Activated naive CD8-positive, alpha-beta T cell treated with anti-CD3 and anti-CD28 coated beads, Interleukin-2, amount 50 U/mL, for 24 hours (primary cell): ENCODE measurements at regions not wholly inside any gene's neighbourhood (a gene's known extent, or its start where the extent isn't known, plus 50 kb on each side); places are given as distances from the start of the nearest gene placed in this dataset.
A peak's percentile ranks its signal among the peaks of the same experiment; 100 is the strongest.

Experiments
- ATAC-seq: fragments of 150-1000 bp; cut with Tn5 transposase; one replicate; pipeline ENCODE4 v1.10.0; 2021
- DNase-seq: peaks from one replicate; pipeline ENCODE4 v3.0.0; 2021
- H3K27ac Mint-ChIP-seq: one replicate; pipeline ENCODE4 v1.8.0; 2021; ENCODE audit warnings: mild to moderate bottlenecking, mixed read lengths
- H3K27me3 Mint-ChIP-seq: one replicate; pipeline ENCODE4 v1.8.0; 2021; ENCODE audit warnings: mixed read lengths
- H3K36me3 Mint-ChIP-seq: one replicate; pipeline ENCODE4 v1.8.0; 2021; ENCODE audit warnings: low read depth, mixed read lengths
- H3K4me1 Mint-ChIP-seq: one replicate; pipeline ENCODE4 v1.8.0; 2021; ENCODE audit warnings: mixed read lengths
- H3K4me3 Mint-ChIP-seq: one replicate; pipeline ENCODE4 v1.8.0; 2021; ENCODE audit warnings: mild to moderate bottlenecking, moderate library complexity, mixed read lengths
- H3K9me3 Mint-ChIP-seq: one replicate; pipeline ENCODE4 v1.8.0; 2021; ENCODE audit warnings: mixed read lengths

GRCh38 chr3:71896751-71897150 lies 111.8 kb upstream of the PROK2 start:
- no peak overlapping the region for H3K27ac Mint-ChIP-seq
- ATAC-seq: no peak
- no peak overlapping the region for H3K4me3 Mint-ChIP-seq
- H3K9me3 Mint-ChIP-seq: no peaks in the 10 kb centered on the region
- no peaks in the 10 kb centered on the region for H3K36me3 Mint-ChIP-seq
- DNase-seq: no peak
- peaks cover 19% of the 10 kb centered on the region for H3K27me3 Mint-ChIP-seq
- H3K4me1 Mint-ChIP-seq: no peaks in the 10 kb centered on the region

- no peak overlapping the region for H3K27ac Mint-ChIP-seq
- no peaks in the 10 kb centered on the region for H3K4me1 Mint-ChIP-seq
- H3K36me3 Mint-ChIP-seq: no peaks in the 10 kb centered on the region
- no peaks in the 10 kb centered on the region for H3K9me3 Mint-ChIP-seq
- ATAC-seq (no peak), DNase-seq (no peak)
- H3K27me3 Mint-ChIP-seq: peaks cover 21% of the 10 kb centered on the region
- no peak overlapping the region for H3K4me3 Mint-ChIP-seq
Measured at GRCh38 chr3:71893702-71894479, 108.9 kb upstream of the PROK2 start.

- Mint-ChIP-seq H3K27ac (no peak overlapping the region), H3K4me1 (no peaks in the 10 kb centered on the region), H3K36me3 (no peaks in the 10 kb centered on the region), H3K4me3 (no peak overlapping the region), H3K27me3 (peaks cover 17% of the 10 kb centered on the region), H3K9me3 (no peaks in the 10 kb centered on the region)
- DNase-seq (no peak), ATAC-seq (no peak)
Measured at GRCh38 chr3:71893122-71893521, 108.2 kb upstream of the PROK2 start.

GRCh38 chr3:71891483-71891882 lies 106.5 kb upstream of the PROK2 start:
- H3K27me3 Mint-ChIP-seq: peaks cover 19% of the 10 kb centered on the region
- no peak overlapping the region for H3K27ac Mint-ChIP-seq
- H3K36me3 Mint-ChIP-seq: no peaks in the 10 kb centered on the region
- DNase-seq (no peak), ATAC-seq (no peak)
- H3K4me3 Mint-ChIP-seq: no peak overlapping the region
- no peaks in the 10 kb centered on the region for H3K4me1 Mint-ChIP-seq
- H3K9me3 Mint-ChIP-seq: no peaks in the 10 kb centered on the region

GRCh38 chr3:71890356-71890931 lies 105.5 kb upstream of the PROK2 start:
- ATAC-seq (no peak), DNase-seq (no peak)
- no peak overlapping the region for H3K27ac Mint-ChIP-seq
- H3K36me3 Mint-ChIP-seq: no peaks in the 10 kb centered on the region
- no peak overlapping the region for H3K4me3 Mint-ChIP-seq
- no peaks in the 10 kb centered on the region for H3K9me3 Mint-ChIP-seq
- peaks cover 19% of the 10 kb centered on the region for H3K27me3 Mint-ChIP-seq
- no peaks in the 10 kb centered on the region for H3K4me1 Mint-ChIP-seq

GRCh38 chr3:71887256-71887655 lies 102.3 kb upstream of the PROK2 start:
- Mint-ChIP-seq H3K9me3 (no peaks in the 10 kb centered on the region), H3K4me3 (no peak overlapping the region), H3K27me3 (peaks cover 30% of the 10 kb centered on the region), H3K36me3 (no peaks in the 10 kb centered on the region), H3K4me1 (no peaks in the 10 kb centered on the region), H3K27ac (no peak overlapping the region)
- no peak for DNase-seq
- ATAC-seq: no peak

- ATAC-seq (no peak), DNase-seq (no peak)
- H3K9me3 Mint-ChIP-seq: no peaks in the 10 kb centered on the region
- H3K36me3 Mint-ChIP-seq: no peaks in the 10 kb centered on the region
- no peak overlapping the region for H3K4me3 Mint-ChIP-seq
- peaks cover 32% of the 10 kb centered on the region for H3K27me3 Mint-ChIP-seq
- H3K27ac Mint-ChIP-seq: no peak overlapping the region
- no peaks in the 10 kb centered on the region for H3K4me1 Mint-ChIP-seq
Measured at GRCh38 chr3:71885006-71885405, 100.1 kb upstream of the PROK2 start.

GRCh38 chr3:71881732-71882131 lies 96.8 kb upstream of the PROK2 start:
- Mint-ChIP-seq H3K9me3 (no peaks in the 10 kb centered on the region), H3K4me3 (no peak overlapping the region), H3K4me1 (no peaks in the 10 kb centered on the region), H3K27ac (no peak overlapping the region), H3K36me3 (no peaks in the 10 kb centered on the region), H3K27me3 (peaks cover 16% of the 10 kb centered on the region)
- ATAC-seq: no peak
- DNase-seq: no peak

- H3K36me3 Mint-ChIP-seq: no peaks in the 10 kb centered on the region
- peaks cover 16% of the 10 kb centered on the region for H3K27me3 Mint-ChIP-seq
- DNase-seq: no peak
- no peak for ATAC-seq
- no peaks in the 10 kb centered on the region for H3K9me3 Mint-ChIP-seq
- H3K4me3 Mint-ChIP-seq: no peak overlapping the region
- no peaks in the 10 kb centered on the region for H3K4me1 Mint-ChIP-seq
- H3K27ac Mint-ChIP-seq: no peak overlapping the region
Measured at GRCh38 chr3:71881041-71881440, 96.1 kb upstream of the PROK2 start.

GRCh38 chr3:71879089-71879488 lies 94.1 kb upstream of the PROK2 start:
- DNase-seq: no peak
- Mint-ChIP-seq H3K27me3 (peaks cover 15% of the 10 kb centered on the region), H3K9me3 (no peaks in the 10 kb centered on the region), H3K36me3 (no peaks in the 10 kb centered on the region), H3K4me1 (peaks cover 13% of the 10 kb centered on the region), H3K4me3 (no peak overlapping the region), H3K27ac (no peak overlapping the region)
- no peak for ATAC-seq

- H3K27ac Mint-ChIP-seq: no peak overlapping the region
- no peak for ATAC-seq
Measured at GRCh38 chr3:71876135-71877105, 91.5 kb upstream of the PROK2 start.

GRCh38 chr3:71875461-71875947 lies 90.6 kb upstream of the PROK2 start:
- H3K4me3 Mint-ChIP-seq: no peak overlapping the region
- no peaks in the 10 kb centered on the region for H3K9me3 Mint-ChIP-seq
- peaks cover 28% of the 10 kb centered on the region for H3K4me1 Mint-ChIP-seq
- peak; percentile 92 for ATAC-seq
- peaks cover 3% of the 10 kb centered on the region for H3K27me3 Mint-ChIP-seq
- no peaks in the 10 kb centered on the region for H3K36me3 Mint-ChIP-seq
- H3K27ac Mint-ChIP-seq: peak overlapping the region; percentile 57
- DNase-seq: peak; percentile 81

More at GRCh38 chr3:71876135-71877105, 91.5 kb upstream of the PROK2 start:
- no peaks in the 10 kb centered on the region for H3K36me3 Mint-ChIP-seq
- no peak for DNase-seq
- H3K27me3 Mint-ChIP-seq: peaks cover 6% of the 10 kb centered on the region
- H3K4me1 Mint-ChIP-seq: peaks cover 28% of the 10 kb centered on the region
- no peaks in the 10 kb centered on the region for H3K9me3 Mint-ChIP-seq
- no peak overlapping the region for H3K4me3 Mint-ChIP-seq

GRCh38 chr3:71874618-71875017 lies 89.7 kb upstream of the PROK2 start:
- H3K36me3 Mint-ChIP-seq: no peaks in the 10 kb centered on the region
- ATAC-seq: peak; percentile 33
- H3K27me3 Mint-ChIP-seq: peaks cover 6% of the 10 kb centered on the region
- H3K4me1 Mint-ChIP-seq: peaks cover 28% of the 10 kb centered on the region
- H3K9me3 Mint-ChIP-seq: no peaks in the 10 kb centered on the region
- no peak overlapping the region for H3K27ac Mint-ChIP-seq
- H3K4me3 Mint-ChIP-seq: no peak overlapping the region
- no peak for DNase-seq

- DNase-seq: no peak
- Mint-ChIP-seq H3K4me1 (peaks cover 28% of the 10 kb centered on the region), H3K27ac (no peak overlapping the region), H3K36me3 (no peaks in the 10 kb centered on the region), H3K4me3 (no peak overlapping the region), H3K27me3 (peaks cover 7% of the 10 kb centered on the region), H3K9me3 (no peaks in the 10 kb centered on the region)
- no peak for ATAC-seq
Measured at GRCh38 chr3:71873093-71873611, 88.2 kb upstream of the PROK2 start.
